GM12878 (cell line): ENCODE measurements at regions not wholly inside any gene's neighbourhood (a gene's known extent, or its start where the extent isn't known, plus 50 kb on each side); places are given as distances from the start of the nearest gene placed in this dataset.

ENCODE experiments used
- ATAC-seq: fragments of 200-7000 bp; cut with Tn5 transposase; 3 replicates; pipeline ENCODE4 v1.9.1; 2020; ENCODE audit warnings: mild to moderate bottlenecking, moderate library complexity
- BruUV-seq: library from RNA; stranded (reverse); fragments of 400-500 nt; replicated peaks from 2 replicates; lab custom pipeline; 2021; lab: Mats Ljungman, UMichigan
- CTCF ChIA-PET: fragments of 300-600 bp; sonication (Branson Sonifier 250); formaldehyde crosslinking; extraction: SDS; loops from one replicate; lab custom pipeline; 2021; ENCODE audit warnings: inconsistent platforms; lab: Yijun Ruan, JAX
- POLR2A ChIA-PET: fragments of 350-600 bp; formaldehyde crosslinking; extraction: SDS; loops from one replicate; lab custom pipeline; 2021; ENCODE audit warnings: inconsistent platforms; lab: Charles Lee
- RAD21 ChIA-PET: fragments of 300-600 bp; sonication (Branson Sonifier 250); formaldehyde crosslinking; loops from one replicate; lab custom pipeline; 2023; ENCODE audit warnings: antibody characterized with exemption; ENCODE audit not compliant: unreplicated experiment; lab: Charles Lee
- SMC1A ChIA-PET: fragments of 300-600 bp; sonication (Branson Sonifier 250); formaldehyde crosslinking; loops from one replicate; lab custom pipeline; 2023; ENCODE audit not compliant: unreplicated experiment, uncharacterized antibody; lab: Charles Lee
- DNase-seq: peaks from one replicate; pipeline ENCODE4 v3.0.0-alpha.2; 2011; ENCODE audit warnings: low read depth, low spot score
- FAIRE-seq: peaks from 3 replicates; lab custom pipeline; 2011; peaks lifted over from hg19 to GRCh38; lab: Jason Lieb, UNC
- H2AFZ ChIP-seq: 2 replicates; pipeline ENCODE4 v1.6.0; 2011; ENCODE audit warnings: low read depth, low read length, control low read depth; ENCODE audit not compliant: control insufficient read depth
- H3K27ac ChIP-seq: 2 replicates; pipeline ENCODE4 v1.5.1; 2011; ENCODE audit warnings: control low read depth; ENCODE audit not compliant: control insufficient read depth, insufficient read depth
- H3K27me3 ChIP-seq, 2 experiments: replicated peaks in 1 of 2; 2 replicates each; pipeline versions ENCODE4 v1.6.0 to v1.6.1; 2011; ENCODE audit warnings: low read length in 1 of 2; ENCODE audit not compliant: control insufficient read depth in 2 of 2, insufficient read depth in 2 of 2
- H3K36me3 ChIP-seq, 2 experiments: 2 replicates each; pipeline ENCODE4 v1.5.1; 2011; ENCODE audit warnings: low read length in 1 of 2; ENCODE audit not compliant: control insufficient read depth in 2 of 2, insufficient read depth in 2 of 2
- H3K4me1 ChIP-seq: 2 replicates; pipeline ENCODE4 v1.6.1; 2011; ENCODE audit warnings: mild to moderate bottlenecking, low read length, moderate library complexity, mixed read lengths; ENCODE audit not compliant: control insufficient read depth, insufficient read depth
- H3K4me2 ChIP-seq: 2 replicates; pipeline ENCODE4 v1.6.0; 2011; ENCODE audit warnings: control low read depth; ENCODE audit not compliant: control insufficient read depth, insufficient read depth
- H3K4me3 ChIP-seq: fragments of 200-600 bp; sonication (generic); 2 replicates; pipeline ENCODE4 v1.5.1; 2016
- H3K79me2 ChIP-seq: 2 replicates; pipeline ENCODE4 v1.6.0; 2011; ENCODE audit warnings: low read length; ENCODE audit not compliant: control insufficient read depth, insufficient read depth
- H3K9ac ChIP-seq: 2 replicates; pipeline ENCODE4 v1.8.0; 2011; ENCODE audit warnings: low read length, control low read depth, mixed read lengths; ENCODE audit not compliant: control insufficient read depth, insufficient read depth
- H3K9me3 ChIP-seq: replicated peaks from 3 replicates; pipeline ENCODE4 v1.5.1; 2011; ENCODE audit warnings: mild to moderate bottlenecking, low read length; ENCODE audit not compliant: control insufficient read depth, insufficient read depth
- H4K20me1 ChIP-seq: 2 replicates; pipeline ENCODE4 v1.6.0; 2011; ENCODE audit not compliant: control insufficient read depth, insufficient read depth
- CBX3 ChIP-seq: fragments of 200-600 bp; sonication (generic); IDR thresholded peaks from 2 replicates; pipeline ENCODE4 v1.6.1; 2016; ENCODE audit warnings: low read depth, borderline replicate concordance
- NFIC ChIP-seq: IDR thresholded peaks from 2 replicates; pipeline ENCODE4 v1.6.1; 2012; ENCODE audit warnings: low read depth, mild to moderate bottlenecking, inconsistent platforms, low read length, moderate library complexity
- PML ChIP-seq: IDR thresholded peaks from 2 replicates; pipeline ENCODE4 v1.6.1; 2012; ENCODE audit warnings: low read length, inconsistent platforms
- SRF ChIP-seq, 2 experiments: IDR thresholded peaks; 2 replicates each; pipeline ENCODE4 v1.6.1; 2011; ENCODE audit warnings: low read depth in 2 of 2, low read length in 2 of 2, mild to moderate bottlenecking in 1 of 2, moderate library complexity in 1 of 2
- STAT3 ChIP-seq: IDR thresholded peaks from 2 replicates; pipeline ENCODE4 v1.6.1; 2011; ENCODE audit warnings: low read depth, low read length, improper control_type of control experiment
- WGBS: methylation state at CpG from one replicate; pipeline ENCODE4 v1.1.6; 2016; ENCODE audit warnings: low lambda C conversion rate; ENCODE audit not compliant: insufficient replicate concordance, insufficient coverage; ENCODE audit errors: missing lambda C conversion rate; 5-methylcytosine and 5-hydroxymethylcytosine counted together
- in situ Hi-C: fragments of 300-500 bp; cut with MboI; formaldehyde crosslinking; loops from 9 replicates; pipeline ENCODE4 v1.14.3; 2018; ENCODE audit warnings: mixed read lengths
- intact Hi-C: fragments of 100-400 bp; cut with micrococcal nuclease; formaldehyde crosslinking; loops from one replicate; pipeline ENCODE4 v1.14.2; 2022; ENCODE audit not compliant: unreplicated experiment
- TF ChIP-seq, protein P1 (sequence below): fragments of 450-650 bp; IDR thresholded peaks from 2 replicates; pipeline ENCODE4 v1.6.1; 2017; ENCODE audit warnings: mild to moderate bottlenecking, moderate library complexity

DNA sequence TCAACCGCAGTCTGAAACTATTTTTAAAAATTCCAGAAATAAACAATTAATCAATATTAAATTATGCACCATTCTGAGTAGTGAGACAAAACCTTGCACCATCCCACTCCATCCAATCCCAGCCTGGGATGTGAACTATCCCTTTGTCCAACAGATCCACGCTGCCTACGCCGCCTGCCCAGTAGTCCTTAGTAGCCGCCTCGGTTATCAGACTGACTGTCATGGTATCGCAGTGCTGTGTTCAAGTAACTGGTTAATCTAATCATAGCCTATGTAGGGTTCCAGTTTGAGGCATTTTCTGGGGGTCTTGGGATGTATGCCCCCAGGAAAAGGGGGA, 437.7 kb downstream of the HS3ST3B1 start (continued):
- TF ChIP-seq, protein P1, sequence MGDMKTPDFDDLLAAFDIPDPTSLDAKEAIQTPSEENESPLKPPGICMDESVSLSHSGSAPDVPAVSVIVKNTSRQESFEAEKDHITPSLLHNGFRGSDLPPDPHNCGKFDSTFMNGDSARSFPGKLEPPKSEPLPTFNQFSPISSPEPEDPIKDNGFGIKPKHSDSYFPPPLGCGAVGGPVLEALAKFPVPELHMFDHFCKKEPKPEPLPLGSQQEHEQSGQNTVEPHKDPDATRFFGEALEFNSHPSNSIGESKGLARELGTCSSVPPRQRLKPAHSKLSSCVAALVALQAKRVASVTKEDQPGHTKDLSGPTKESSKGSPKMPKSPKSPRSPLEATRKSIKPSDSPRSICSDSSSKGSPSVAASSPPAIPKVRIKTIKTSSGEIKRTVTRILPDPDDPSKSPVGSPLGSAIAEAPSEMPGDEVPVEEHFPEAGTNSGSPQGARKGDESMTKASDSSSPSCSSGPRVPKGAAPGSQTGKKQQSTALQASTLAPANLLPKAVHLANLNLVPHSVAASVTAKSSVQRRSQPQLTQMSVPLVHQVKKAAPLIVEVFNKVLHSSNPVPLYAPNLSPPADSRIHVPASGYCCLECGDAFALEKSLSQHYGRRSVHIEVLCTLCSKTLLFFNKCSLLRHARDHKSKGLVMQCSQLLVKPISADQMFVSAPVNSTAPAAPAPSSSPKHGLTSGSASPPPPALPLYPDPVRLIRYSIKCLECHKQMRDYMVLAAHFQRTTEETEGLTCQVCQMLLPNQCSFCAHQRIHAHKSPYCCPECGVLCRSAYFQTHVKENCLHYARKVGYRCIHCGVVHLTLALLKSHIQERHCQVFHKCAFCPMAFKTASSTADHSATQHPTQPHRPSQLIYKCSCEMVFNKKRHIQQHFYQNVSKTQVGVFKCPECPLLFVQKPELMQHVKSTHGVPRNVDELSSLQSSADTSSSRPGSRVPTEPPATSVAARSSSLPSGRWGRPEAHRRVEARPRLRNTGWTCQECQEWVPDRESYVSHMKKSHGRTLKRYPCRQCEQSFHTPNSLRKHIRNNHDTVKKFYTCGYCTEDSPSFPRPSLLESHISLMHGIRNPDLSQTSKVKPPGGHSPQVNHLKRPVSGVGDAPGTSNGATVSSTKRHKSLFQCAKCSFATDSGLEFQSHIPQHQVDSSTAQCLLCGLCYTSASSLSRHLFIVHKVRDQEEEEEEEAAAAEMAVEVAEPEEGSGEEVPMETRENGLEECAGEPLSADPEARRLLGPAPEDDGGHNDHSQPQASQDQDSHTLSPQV = no peak

DNA sequence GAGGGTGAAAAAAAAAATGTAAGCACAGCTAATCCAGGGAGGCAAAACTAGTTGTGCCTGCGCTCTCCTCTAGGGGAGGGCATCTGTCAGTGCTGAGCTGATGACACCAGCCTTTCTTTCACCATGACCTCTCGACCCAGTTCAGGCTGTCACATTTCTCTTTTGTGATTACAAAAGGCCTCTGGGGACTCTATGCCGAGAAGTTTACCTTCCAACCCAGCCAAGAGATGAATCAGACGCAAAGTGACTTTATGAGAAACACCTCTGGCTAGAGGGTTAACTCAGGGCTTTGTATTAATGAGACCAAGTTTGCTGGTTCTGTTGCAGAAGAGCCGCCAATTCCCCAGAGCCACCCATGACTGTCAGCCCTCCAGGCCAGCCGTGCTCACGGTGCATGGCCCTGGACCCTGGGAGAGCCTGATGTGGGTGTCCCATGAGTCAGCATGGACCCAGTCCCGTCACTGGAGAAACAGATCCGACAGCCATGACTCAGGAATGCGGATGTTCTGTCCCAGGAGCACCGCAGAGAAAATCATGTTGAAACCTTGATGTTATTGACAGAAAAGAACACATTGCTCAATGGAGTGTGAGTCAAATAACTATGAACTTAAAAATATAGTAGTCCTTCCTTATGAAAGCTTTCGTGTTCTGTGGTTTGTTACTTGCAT, 437.2 kb downstream of the HS3ST3B1 start:
- H4K20me1 ChIP-seq = no peaks in the 10 kb centered on the region
- under 1% methylated on average over 12 of the region's 12 CpGs for WGBS
- in situ Hi-C loops = no loop called here
- DNase-seq (no peak), ATAC-seq (no peak), FAIRE-seq (no peak)
- no peak overlapping the region for H2AFZ ChIP-seq
- H3K4me1 ChIP-seq = no peaks in the 10 kb centered on the region
- POLR2A ChIA-PET = no interaction called here
- no peaks in the 10 kb centered on the region for H3K9me3 ChIP-seq
- H3K27ac ChIP-seq = no peak overlapping the region
- CTCF ChIA-PET = no interaction called here
- SMC1A ChIA-PET = no interaction called here
- no peaks in the 10 kb centered on the region for H3K79me2 ChIP-seq
- intact Hi-C loops = loop anchor here (10.0 kb wide), 1 partner anchor 73 kb away; no protein-coding TSS in a partner anchor
- RAD21 ChIA-PET = no interaction called here
- H3K4me3 ChIP-seq = no peak overlapping the region
- no peak overlapping the region for H3K4me2 ChIP-seq
- no TSS peak for BruUV-seq
- TF ChIP-seq SRF (IDR thresholded peaks at IDR 0.05; ENCODE audit: low read depth in 2 of 2, low read length in 2 of 2) (no peak), CBX3 (no peak), NFIC (no peak), STAT3 (no peak), PML (no peak)
- no peak overlapping the region for H3K9ac ChIP-seq
- no peaks in the 10 kb centered on the region for H3K36me3 ChIP-seq
- no peaks in the 10 kb centered on the region for H3K27me3 ChIP-seq
